CD4-positive, alpha-beta T cell treated with Interleukin-4 for 1 hour (primary cell): ENCODE measurements at regions not wholly inside any gene's neighbourhood (a gene's known extent, or its start where the extent isn't known, plus 50 kb on each side); places are given as distances from the start of the nearest gene placed in this dataset.
"Not testable (repeated sequence)": the region's sequence is repeated elsewhere in the genome, so short reads cannot be mapped to it uniquely, and the experiment has no call there.

Experiments used
- DNase-seq, 2 donors: peaks; one replicate each; pipeline ENCODE4 v3.0.0-alpha.2; 2020 to 2022

GRCh38 chr13:107811233-107812013 lies 403.9 kb downstream of the LIG4 start:
- DNase-seq: no peak

- DNase-seq: no peak
These were observed 406.2 kb downstream of the LIG4 start for GRCh38 chr13:107809125-107809524.

- no peak for DNase-seq
These were observed 406.9 kb downstream of the LIG4 start for GRCh38 chr13:107808389-107808788.

DNA sequence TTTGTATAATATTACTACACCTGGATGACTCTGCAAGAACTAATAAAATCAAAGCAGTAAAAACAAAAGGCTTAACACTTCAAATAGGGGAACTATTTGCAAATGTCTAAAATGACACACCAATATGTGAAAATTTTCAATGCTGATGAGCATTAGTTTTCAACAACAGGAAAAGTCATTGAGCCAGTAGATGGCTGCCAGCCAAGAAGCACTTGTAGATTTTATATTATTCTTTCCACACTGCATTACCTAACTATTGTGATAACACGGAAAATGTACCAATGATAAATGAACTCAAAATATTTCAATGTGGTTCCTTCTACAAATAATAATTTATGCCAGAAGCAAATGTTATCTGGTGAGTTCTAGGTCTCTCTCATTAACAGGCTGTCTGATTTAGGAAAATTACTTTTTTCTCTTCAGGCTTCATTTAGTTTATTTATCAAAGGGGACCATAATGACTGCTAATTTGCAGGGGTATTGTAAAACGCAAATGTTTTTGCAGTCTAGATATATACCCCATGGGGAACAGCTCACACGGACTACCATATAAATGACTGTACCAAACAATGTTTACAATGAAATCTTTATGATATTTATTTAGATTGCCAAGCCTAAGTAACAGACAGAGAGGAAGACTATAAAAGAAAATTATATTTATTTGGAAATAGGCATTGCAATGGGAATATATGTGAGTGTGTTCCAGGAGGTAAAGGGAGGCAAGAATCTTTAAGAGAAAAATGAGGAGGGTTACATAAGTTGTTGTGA lies 407.8 kb downstream of the LIG4 start:
- DNase-seq: no peak

DNA sequence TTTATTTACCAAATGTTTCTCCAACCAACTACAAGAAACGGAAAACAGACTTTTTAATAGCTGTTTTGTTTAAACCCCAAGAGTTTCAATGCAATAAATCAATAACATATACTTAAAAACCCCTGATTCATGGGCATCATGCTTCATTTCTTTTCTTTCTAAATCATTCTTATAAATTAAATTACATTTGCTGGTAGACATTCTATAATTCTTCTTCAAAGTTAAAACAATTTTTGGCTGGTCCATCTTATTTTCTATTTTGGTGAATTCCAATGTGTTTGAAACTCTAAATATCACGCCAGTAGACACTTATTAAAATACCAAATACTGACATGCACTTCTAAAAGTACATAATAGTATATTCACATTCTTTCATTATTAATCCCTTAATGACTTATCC lies 408.6 kb downstream of the LIG4 start:
- no peak for DNase-seq

GRCh38 chr13:107803822-107804495 lies 411.4 kb downstream of the LIG4 start:
- DNase-seq: no peak

DNA sequence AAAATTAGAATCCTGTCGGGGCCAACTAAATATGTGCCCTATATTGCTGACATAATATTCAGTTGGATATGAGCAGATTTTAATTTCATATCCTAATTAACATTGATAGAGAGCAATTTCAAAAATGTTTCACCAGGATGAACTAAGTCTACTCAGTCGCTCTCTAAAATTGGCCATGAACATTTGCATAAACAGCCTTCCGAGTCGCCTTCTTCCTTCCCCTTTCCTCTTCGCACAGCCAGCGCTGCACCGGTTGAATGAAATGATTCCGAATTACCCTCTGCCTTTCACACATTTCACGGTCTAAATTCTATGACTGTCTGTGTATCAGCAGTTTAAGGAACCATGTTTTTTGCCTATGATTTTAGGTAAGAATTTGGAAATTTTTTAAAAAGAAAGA lies 413.7 kb downstream of the LIG4 start:
- no peak for DNase-seq

DNA sequence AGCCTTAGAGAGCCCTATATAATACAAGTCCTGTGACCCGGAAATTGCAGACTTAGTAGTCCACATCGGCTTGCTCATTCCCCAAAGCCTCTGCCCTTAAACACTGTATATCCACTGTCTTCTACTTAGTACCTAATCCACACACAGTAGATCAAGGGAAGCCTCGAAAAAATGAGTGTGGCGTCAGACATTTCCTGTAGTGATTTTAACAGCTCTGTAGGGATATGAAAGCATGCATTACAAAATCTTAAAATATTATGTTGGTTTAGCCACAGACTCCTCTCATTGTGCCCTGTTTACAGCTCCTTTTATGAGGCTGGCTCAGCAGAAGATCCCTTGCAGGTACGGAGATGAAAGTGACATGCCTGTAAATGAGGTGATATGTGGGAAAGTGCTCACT lies 416.3 kb downstream of the LIG4 start:
- no peak for DNase-seq

DNA sequence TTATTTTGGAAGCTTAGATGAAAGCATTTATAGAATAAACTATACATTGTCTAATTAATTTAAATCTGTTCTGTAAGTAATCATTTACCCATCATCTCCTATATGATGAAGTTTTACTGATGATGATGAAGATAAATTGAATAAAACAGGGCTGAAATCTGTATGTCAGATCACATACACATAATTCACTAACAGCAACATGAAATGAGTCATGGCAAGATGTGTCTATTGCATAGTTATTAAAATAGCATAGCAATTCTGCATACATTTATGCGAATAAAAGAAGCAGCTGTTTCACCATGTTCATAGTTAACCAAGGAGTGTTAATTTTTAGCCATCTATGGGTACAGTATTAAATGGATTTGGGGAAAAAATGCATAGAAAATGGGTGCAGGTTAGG lies 424.9 kb downstream of the LIG4 start:
- no peak for DNase-seq

DNA sequence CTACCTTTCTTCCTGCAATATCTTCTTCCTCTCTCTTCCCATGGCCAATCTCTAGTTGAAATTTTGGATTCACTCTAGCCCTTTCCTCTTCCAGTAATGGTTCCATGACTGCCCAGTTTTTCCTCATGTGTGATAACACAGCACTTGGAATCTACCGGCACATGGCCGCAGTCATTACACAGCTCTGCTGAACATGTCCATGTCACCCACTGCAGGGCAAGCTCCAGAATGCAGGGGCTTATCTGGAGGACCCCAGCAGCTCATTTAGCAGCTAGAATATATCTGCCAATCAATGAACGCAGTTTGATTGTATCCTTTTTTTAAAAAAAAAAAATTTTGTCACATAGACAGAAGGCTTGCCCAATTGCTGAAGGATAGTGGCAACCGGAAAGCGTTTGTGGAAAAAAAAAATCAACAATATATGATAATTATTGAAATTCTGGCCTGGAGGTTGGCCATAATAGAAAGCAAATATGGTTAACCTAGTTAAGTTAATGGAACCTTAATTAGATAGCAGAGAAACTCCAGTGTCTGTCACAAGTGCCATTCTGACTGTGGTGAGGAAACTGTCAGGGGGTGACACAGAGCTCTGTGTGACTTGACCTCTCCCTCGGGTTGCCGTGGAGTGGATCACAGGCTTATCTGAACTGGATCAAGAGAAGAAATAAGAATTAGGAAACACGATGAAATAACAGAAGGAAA lies 426.7 kb downstream of the LIG4 start:
- no peak for DNase-seq

- DNase-seq: not testable (repeated sequence)
These were observed 432.7 kb downstream of the LIG4 start for GRCh38 chr13:107782646-107783045.

- no peak for DNase-seq
These were observed 437.2 kb downstream of the LIG4 start for GRCh38 chr13:107778094-107778493.

- no peak for DNase-seq
These were observed 444.8 kb downstream of the LIG4 start for GRCh38 chr13:107770541-107770940.

DNA sequence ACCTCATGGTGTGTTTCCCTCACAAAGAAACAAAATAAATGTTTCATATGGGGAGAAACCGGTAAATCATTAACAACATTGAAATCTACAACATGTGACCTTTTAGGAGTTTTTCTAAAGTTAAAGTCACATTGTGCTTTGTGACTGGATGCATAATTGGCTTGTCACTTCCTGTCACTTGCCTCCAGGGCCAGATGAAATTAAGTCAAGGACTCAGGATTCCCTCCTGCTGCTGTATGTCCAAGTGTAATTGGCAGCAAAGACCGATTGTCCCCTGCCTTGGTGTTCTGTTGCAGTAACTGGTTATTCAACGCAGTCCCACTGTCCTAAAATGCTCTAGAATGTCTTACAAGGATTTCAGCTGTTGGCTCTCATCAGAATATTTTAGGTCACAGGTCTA lies 448.2 kb downstream of the LIG4 start:
- DNase-seq: no peak

DNA sequence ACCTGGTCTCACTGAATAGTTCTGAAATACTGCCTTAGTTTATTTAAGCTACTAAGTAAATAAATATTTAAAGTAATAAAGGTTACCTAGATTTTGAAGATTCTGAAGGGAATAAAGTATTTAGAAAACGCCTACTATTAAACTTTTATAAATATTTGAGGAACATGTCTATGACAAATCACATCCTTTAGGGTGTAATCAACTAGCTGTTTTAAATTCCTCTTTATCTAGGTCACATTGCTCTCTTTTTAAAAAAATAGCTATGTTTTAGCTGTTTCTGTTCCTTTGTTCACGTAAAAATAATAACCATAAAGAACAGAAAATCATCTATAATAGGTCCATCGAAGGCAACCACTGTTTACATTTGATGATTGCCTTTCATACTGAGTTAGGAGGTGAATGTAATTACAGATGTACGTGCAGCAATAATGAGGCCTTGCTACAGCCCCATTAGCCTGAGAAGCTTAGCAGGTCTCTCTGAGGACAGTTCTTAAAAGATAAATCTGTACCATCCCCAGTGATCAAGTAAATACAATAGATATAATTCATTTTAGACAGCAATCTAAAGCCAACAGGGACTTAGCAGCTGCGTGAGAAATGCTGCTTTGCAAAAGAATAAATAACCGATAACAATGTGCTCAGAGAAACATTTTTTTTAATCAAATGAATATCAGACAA lies 449.5 kb downstream of the LIG4 start:
- DNase-seq: no peak

DNA sequence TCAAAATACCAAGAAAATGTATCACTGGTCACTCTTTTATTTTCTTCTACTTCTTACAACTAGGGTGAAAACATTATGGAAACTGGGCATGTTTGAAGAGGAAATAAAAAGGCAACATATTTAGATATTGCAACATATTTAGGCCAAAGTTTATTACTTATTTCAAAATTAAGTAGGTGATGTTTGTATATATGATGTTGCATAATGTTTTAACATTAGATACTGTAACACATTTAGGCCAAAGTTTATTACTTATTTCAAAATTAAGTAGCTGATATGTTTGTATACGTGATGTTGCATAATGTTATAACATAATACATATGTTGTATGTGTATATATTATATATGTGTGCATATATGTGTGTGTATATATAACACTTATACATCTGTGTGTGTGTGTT lies 451.3 kb downstream of the LIG4 start:
- no peak for DNase-seq

DNA sequence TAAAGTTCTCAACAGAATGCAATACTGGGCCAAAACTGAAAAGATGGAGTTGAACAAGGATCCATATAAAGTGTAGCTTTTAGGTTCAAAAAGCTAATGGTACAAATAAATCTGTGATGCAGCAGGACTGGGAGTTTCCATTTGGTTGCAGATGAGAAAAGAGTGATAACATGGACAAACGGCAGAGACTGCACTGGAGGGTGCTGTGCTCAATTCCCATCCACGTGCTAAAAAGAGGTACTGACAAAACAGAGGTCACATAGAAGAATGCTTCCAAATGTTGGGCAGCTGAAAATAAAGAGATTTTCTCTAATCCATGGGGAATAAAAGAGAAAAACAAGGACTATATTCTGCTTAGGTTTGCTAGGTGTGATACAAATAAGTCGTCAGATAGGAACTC lies 461.6 kb downstream of the LIG4 start:
- no peak for DNase-seq

DNA sequence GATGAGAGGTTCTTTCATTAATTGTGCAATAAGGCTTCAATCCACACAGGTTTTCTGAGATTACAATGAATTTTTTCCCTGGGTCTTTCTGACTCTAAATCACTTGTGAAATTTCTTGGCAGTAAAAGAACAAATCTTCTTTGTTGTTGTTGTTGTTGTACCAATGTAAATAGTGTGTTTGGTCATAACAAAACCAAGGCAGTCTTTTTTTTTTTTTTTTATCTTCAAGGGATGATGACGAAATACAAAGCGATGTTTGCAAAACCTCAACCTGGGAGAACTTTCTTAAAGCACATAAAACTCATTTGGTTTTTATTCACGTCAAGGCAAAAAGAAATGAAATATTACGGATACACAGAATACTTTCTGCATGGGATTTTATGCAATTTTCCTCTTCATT lies 462.0 kb downstream of the LIG4 start:
- DNase-seq: no peak

- no peak for DNase-seq
These were observed 471.4 kb downstream of the LIG4 start for GRCh38 chr13:107743983-107744382.

DNA sequence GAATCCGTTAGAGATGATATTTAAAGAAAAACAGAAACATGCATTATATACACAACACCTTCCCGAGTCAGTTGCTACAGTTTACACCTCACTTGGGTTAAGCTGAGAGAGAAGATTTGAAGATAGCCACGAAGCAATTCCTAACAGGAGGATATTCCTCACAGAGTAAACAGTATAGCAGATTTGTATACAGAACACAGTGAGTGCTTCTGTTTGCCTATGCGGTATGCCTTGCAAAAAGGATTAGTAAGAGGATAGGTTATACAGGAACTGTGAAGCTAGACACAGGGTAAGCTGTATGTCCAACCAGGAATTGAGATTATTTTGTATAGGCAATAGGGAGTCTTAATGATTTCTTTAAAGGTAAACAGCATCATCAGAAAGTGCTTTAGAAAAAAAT lies 471.8 kb downstream of the LIG4 start:
- DNase-seq: no peak

- DNase-seq: no peak
These were observed 472.2 kb downstream of the LIG4 start for GRCh38 chr13:107743100-107743499.

DNA sequence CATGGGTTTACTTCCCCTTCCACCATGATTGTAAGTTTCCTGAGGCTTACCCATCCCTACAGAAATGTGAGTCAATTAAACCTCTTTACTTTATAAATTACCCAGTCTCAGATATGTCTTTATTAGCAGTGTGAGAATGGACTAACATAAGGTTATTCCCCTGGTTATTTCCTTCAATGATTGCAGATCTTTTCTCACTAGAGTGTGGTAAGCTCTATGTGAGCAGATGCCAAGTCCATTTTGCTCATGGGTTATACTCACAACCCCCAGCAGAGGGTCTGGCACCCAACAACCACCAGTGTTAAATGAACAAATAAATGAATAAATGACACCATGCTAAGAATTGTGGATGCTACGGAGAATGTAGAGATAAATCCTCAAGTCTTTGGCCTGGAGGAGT lies 472.8 kb downstream of the LIG4 start:
- DNase-seq: no peak

DNA sequence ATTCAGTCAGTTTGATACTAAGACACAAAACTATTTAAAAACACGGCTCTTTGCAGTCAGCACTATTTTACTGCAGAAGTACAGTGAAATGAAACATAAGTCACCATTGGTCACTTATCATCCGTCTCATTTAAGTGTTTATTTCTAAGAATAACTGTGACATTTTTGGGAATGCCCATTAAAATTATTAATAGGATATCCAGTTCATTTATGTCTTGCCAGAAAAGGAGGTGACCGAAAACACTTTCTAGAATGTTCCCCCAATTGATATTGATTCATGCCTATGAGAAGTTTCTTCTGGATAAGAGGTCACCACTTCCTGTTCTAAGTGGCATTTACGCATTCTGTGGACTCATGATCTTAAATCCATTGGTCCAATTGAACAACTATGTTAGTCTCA lies 477.3 kb downstream of the LIG4 start:
- no peak for DNase-seq
